ENCODE measurements at regions not wholly inside any gene's neighbourhood (a gene's known extent, or its start where the extent isn't known, plus 50 kb on each side); places are given as distances from the start of the nearest gene placed in this dataset.

- TF ChIP-seq ESRRB (CRISPR knock-in tag; IDR thresholded peaks at IDR 0.05; ENCODE audit: borderline replicate concordance): no peak
- TF ChIP-seq PHF8 (IDR thresholded peaks at IDR 0.05; ENCODE audit: borderline replicate concordance, low read length): no peak
- TF ChIP-seq ZNF764 (CRISPR knock-in tag; IDR thresholded peaks at IDR 0.05; ENCODE audit: low read depth): no peak
- no peak for TF ChIP-seq BCL6 (CRISPR knock-in tag; IDR thresholded peaks at IDR 0.05)
- TF ChIP-seq KLF6 (CRISPR knock-in tag; IDR thresholded peaks at IDR 0.05; ENCODE audit: borderline replicate concordance): no peak
- no peak for TF ChIP-seq ZNF445 (CRISPR knock-in tag; IDR thresholded peaks at IDR 0.05; ENCODE audit: low read depth)
- TF ChIP-seq XRCC4 (IDR thresholded peaks at IDR 0.05; ENCODE audit: extremely low read depth, insufficient read depth, insufficient read length): no peak
- TF ChIP-seq ZNF384 (IDR thresholded peaks at IDR 0.05; ENCODE audit: low read depth, low read length): no peak
- no peak for TF ChIP-seq RBFOX2 (IDR thresholded peaks at IDR 0.05; ENCODE audit: low read depth, low read length)
- TF ChIP-seq ZBTB5 (IDR thresholded peaks at IDR 0.05): no peak
- TF ChIP-seq PTRF (tag; IDR thresholded peaks at IDR 0.05): no peak
- TF ChIP-seq E2F3 (CRISPR knock-in tag; IDR thresholded peaks at IDR 0.05): no peak
- TF ChIP-seq ZBTB34 (CRISPR knock-in tag; IDR thresholded peaks at IDR 0.05): no peak
- no peak for TF ChIP-seq CBFB (CRISPR knock-in tag; IDR thresholded peaks at IDR 0.05)
- no peak for TF ChIP-seq PRMT5 (CRISPR knock-in tag; IDR thresholded peaks at IDR 0.05)
- TF ChIP-seq LEF1 (IDR thresholded peaks at IDR 0.05): no peak
- no peak for TF ChIP-seq ELK1 (CRISPR knock-in tag; IDR thresholded peaks at IDR 0.05)
- no peak for TF ChIP-seq KLF1 (tag; IDR thresholded peaks at IDR 0.05)
- TF ChIP-seq SMARCE1 (IDR thresholded peaks at IDR 0.05): peak; percentile 53; the same call in 1 of the 2 replicates
- no peak for TF ChIP-seq E2F1 (CRISPR knock-in tag; IDR thresholded peaks at IDR 0.05)
- TF ChIP-seq ZNF436 (CRISPR knock-in tag; IDR thresholded peaks at IDR 0.05): no peak
- TF ChIP-seq ZNF76 (CRISPR knock-in tag; IDR thresholded peaks at IDR 0.05; ENCODE audit: borderline replicate concordance): no peak
- TF ChIP-seq NFE2 (IDR thresholded peaks at IDR 0.05; ENCODE audit: low read depth): peak; percentile 52
- no peak for TF ChIP-seq SAFB2 (IDR thresholded peaks at IDR 0.05; ENCODE audit: borderline replicate concordance, low read depth, low read length, severe bottlenecking)
Measured at GRCh38 chr9:14433351-14434157, 119.6 kb upstream of the NFIB start (continued).

All from K562 (cell line).